BLaER1 (cell line): ENCODE measurements at regions not wholly inside any gene's neighbourhood (a gene's known extent, or its start where the extent isn't known, plus 50 kb on each side); places are given as distances from the start of the nearest gene placed in this dataset.
A peak's percentile ranks its signal among the peaks of the same experiment; 100 is the strongest.

ENCODE experiments used
- H3K27ac ChIP-seq: shearing (Covaris generic); formaldehyde crosslinking; 2 replicates; pipeline ENCODE4 v1.8.1; 2022
- H3K27me3 ChIP-seq: shearing (Covaris generic); formaldehyde crosslinking; 2 replicates; pipeline ENCODE4 v1.8.1; 2022
- H3K36me3 ChIP-seq: shearing (Covaris generic); formaldehyde crosslinking; 2 replicates; pipeline ENCODE4 v1.8.1; 2022
- H3K4me1 ChIP-seq: shearing (Covaris generic); formaldehyde crosslinking; 2 replicates; pipeline ENCODE4 v1.8.1; 2022
- H3K4me2 ChIP-seq: shearing (Covaris generic); formaldehyde crosslinking; 2 replicates; pipeline ENCODE4 v1.8.1; 2022
- H3K4me3 ChIP-seq: shearing (Covaris generic); formaldehyde crosslinking; 2 replicates; pipeline ENCODE4 v1.8.1; 2022
- H3K9ac ChIP-seq: shearing (Covaris generic); formaldehyde crosslinking; 2 replicates; pipeline ENCODE4 v1.8.1; 2022
- H3K9me3 ChIP-seq: shearing (Covaris generic); formaldehyde crosslinking; 2 replicates; pipeline ENCODE4 v1.8.1; 2022
- H4K20me1 ChIP-seq: shearing (Covaris generic); formaldehyde crosslinking; 2 replicates; pipeline ENCODE4 v1.8.1; 2022
- Cebpa-rat ChIP-seq: shearing (Covaris generic); IDR thresholded peaks from 2 replicates; pipeline ENCODE4 v1.8.1; 2022

GRCh38 chr7:45342236-45342635 lies 184.6 kb downstream of the RAMP3 start:
- no peak overlapping the region for H3K4me3 ChIP-seq

GRCh38 chr7:45343746-45344145 lies 186.2 kb downstream of the RAMP3 start:
- no peaks in the 10 kb centered on the region for H3K9me3 ChIP-seq
- H3K4me3 ChIP-seq: no peak overlapping the region
- no peak overlapping the region for H3K9ac ChIP-seq
- no peak overlapping the region for H3K4me2 ChIP-seq
- H3K36me3 ChIP-seq: no peaks in the 10 kb centered on the region
- H3K27me3 ChIP-seq: no peaks in the 10 kb centered on the region
- no peak for TF ChIP-seq Cebpa-rat
- H4K20me1 ChIP-seq: no peaks in the 10 kb centered on the region
- H3K4me1 ChIP-seq: 0 out of 2 replicates have a peak, but pooled peaks cover 5% of the 10 kb centered on the region
- H3K27ac ChIP-seq: no peak overlapping the region

More at GRCh38 chr7:45342236-45342635, 184.6 kb downstream of the RAMP3 start:
- no peak overlapping the region for H3K27ac ChIP-seq
- TF ChIP-seq Cebpa-rat: no peak
- 0 out of 2 replicates have a peak, but pooled peaks cover 5% of the 10 kb centered on the region for H3K4me1 ChIP-seq
- no peaks in the 10 kb centered on the region for H3K9me3 ChIP-seq
- H3K9ac ChIP-seq: no peak overlapping the region
- H3K4me2 ChIP-seq: peak overlapping the region; percentile 20; the same call in 1 of the 2 replicates
- no peaks in the 10 kb centered on the region for H3K27me3 ChIP-seq
- no peaks in the 10 kb centered on the region for H3K36me3 ChIP-seq
- no peaks in the 10 kb centered on the region for H4K20me1 ChIP-seq

GRCh38 chr7:45347804-45348203 lies 190.2 kb downstream of the RAMP3 start:
- no peak for TF ChIP-seq Cebpa-rat
- H3K4me3 ChIP-seq: no peak overlapping the region
- no peaks in the 10 kb centered on the region for H3K36me3 ChIP-seq
- no peak overlapping the region for H3K9ac ChIP-seq
- no peaks in the 10 kb centered on the region for H3K9me3 ChIP-seq
- no peak overlapping the region for H3K27ac ChIP-seq
- no peak overlapping the region for H3K4me2 ChIP-seq
- H3K4me1 ChIP-seq: no peaks in the 10 kb centered on the region
- H3K27me3 ChIP-seq: no peaks in the 10 kb centered on the region
- no peaks in the 10 kb centered on the region for H4K20me1 ChIP-seq

GRCh38 chr7:45349090-45349489 lies 191.5 kb downstream of the RAMP3 start:
- Histone ChIP-seq H3K4me3 (no peak overlapping the region), H3K4me2 (no peak overlapping the region), H3K36me3 (no peaks in the 10 kb centered on the region), H3K27ac (no peak overlapping the region), H3K9ac (no peak overlapping the region), H3K4me1 (no peaks in the 10 kb centered on the region), H4K20me1 (no peaks in the 10 kb centered on the region), H3K27me3 (no peaks in the 10 kb centered on the region), H3K9me3 (no peaks in the 10 kb centered on the region)
- TF ChIP-seq Cebpa-rat: no peak

- no peaks in the 10 kb centered on the region for H3K27me3 ChIP-seq
- H3K9me3 ChIP-seq: no peaks in the 10 kb centered on the region
- no peak overlapping the region for H3K4me3 ChIP-seq
- H3K4me1 ChIP-seq: no peaks in the 10 kb centered on the region
- no peak overlapping the region for H3K9ac ChIP-seq
- H4K20me1 ChIP-seq: no peaks in the 10 kb centered on the region
- no peaks in the 10 kb centered on the region for H3K36me3 ChIP-seq
- TF ChIP-seq Cebpa-rat: no peak
- no peak overlapping the region for H3K4me2 ChIP-seq
- no peak overlapping the region for H3K27ac ChIP-seq
Observed at GRCh38 chr7:45350896-45351295, 193.3 kb downstream of the RAMP3 start.

- H3K4me1 ChIP-seq: no peaks in the 10 kb centered on the region
- H3K27me3 ChIP-seq: no peaks in the 10 kb centered on the region
- peaks cover 13% of the 10 kb centered on the region; the same call in 1 of the 2 replicates for H3K9me3 ChIP-seq
- no peaks in the 10 kb centered on the region for H4K20me1 ChIP-seq
- H3K4me3 ChIP-seq: no peak overlapping the region
- no peak overlapping the region for H3K27ac ChIP-seq
- no peak for TF ChIP-seq Cebpa-rat
- H3K36me3 ChIP-seq: no peaks in the 10 kb centered on the region
- no peak overlapping the region for H3K4me2 ChIP-seq
- no peak overlapping the region for H3K9ac ChIP-seq
Observed at GRCh38 chr7:45358287-45358686, 200.7 kb downstream of the RAMP3 start.

- no peak for TF ChIP-seq Cebpa-rat
- Histone ChIP-seq H3K36me3 (no peaks in the 10 kb centered on the region), H3K27ac (no peak overlapping the region)
Observed at GRCh38 chr7:45359250-45359649, 201.7 kb downstream of the RAMP3 start.

GRCh38 chr7:45359776-45360175 lies 202.2 kb downstream of the RAMP3 start:
- Histone ChIP-seq H3K36me3 (no peaks in the 10 kb centered on the region), H4K20me1 (no peaks in the 10 kb centered on the region), H3K4me2 (no peak overlapping the region), H3K4me3 (no peak overlapping the region), H3K9me3 (peaks cover 13% of the 10 kb centered on the region; the same call in 1 of the 2 replicates), H3K4me1 (no peaks in the 10 kb centered on the region), H3K27ac (no peak overlapping the region), H3K27me3 (no peaks in the 10 kb centered on the region), H3K9ac (no peak overlapping the region)
- TF ChIP-seq Cebpa-rat: no peak

More at GRCh38 chr7:45359250-45359649, 201.7 kb downstream of the RAMP3 start:
- no peak overlapping the region for H3K4me2 ChIP-seq
- peaks cover 13% of the 10 kb centered on the region; the same call in 1 of the 2 replicates for H3K9me3 ChIP-seq
- no peaks in the 10 kb centered on the region for H3K27me3 ChIP-seq
- no peaks in the 10 kb centered on the region for H3K4me1 ChIP-seq
- no peak overlapping the region for H3K9ac ChIP-seq
- no peaks in the 10 kb centered on the region for H4K20me1 ChIP-seq
- H3K4me3 ChIP-seq: no peak overlapping the region

- Histone ChIP-seq H3K4me2 (no peak overlapping the region), H3K4me3 (no peak overlapping the region), H3K9me3 (peaks cover 9% of the 10 kb centered on the region), H3K27me3 (no peaks in the 10 kb centered on the region), H3K4me1 (no peaks in the 10 kb centered on the region), H3K9ac (no peak overlapping the region), H3K36me3 (no peaks in the 10 kb centered on the region), H3K27ac (no peak overlapping the region), H4K20me1 (no peaks in the 10 kb centered on the region)
- no peak for TF ChIP-seq Cebpa-rat
Observed at GRCh38 chr7:45363669-45364068, 206.1 kb downstream of the RAMP3 start.

- H3K36me3 ChIP-seq: no peaks in the 10 kb centered on the region
- no peak overlapping the region for H3K9ac ChIP-seq
- H3K27ac ChIP-seq: no peak overlapping the region
- H3K27me3 ChIP-seq: no peaks in the 10 kb centered on the region
- TF ChIP-seq Cebpa-rat: no peak
- H3K4me3 ChIP-seq: no peak overlapping the region
- H3K4me2 ChIP-seq: no peak overlapping the region
- peaks cover 5% of the 10 kb centered on the region for H3K9me3 ChIP-seq
- H3K4me1 ChIP-seq: no peaks in the 10 kb centered on the region
- no peaks in the 10 kb centered on the region for H4K20me1 ChIP-seq
Observed at GRCh38 chr7:45365341-45365740, 207.8 kb downstream of the RAMP3 start.

GRCh38 chr7:45366475-45366874 lies 207.7 kb upstream of the ADCY1 start:
- H3K36me3 ChIP-seq: no peaks in the 10 kb centered on the region
- H3K9me3 ChIP-seq: peaks cover 5% of the 10 kb centered on the region
- no peaks in the 10 kb centered on the region for H4K20me1 ChIP-seq
- no peaks in the 10 kb centered on the region for H3K4me1 ChIP-seq
- H3K4me2 ChIP-seq: no peak overlapping the region
- no peak overlapping the region for H3K9ac ChIP-seq
- H3K27me3 ChIP-seq: no peaks in the 10 kb centered on the region
- H3K27ac ChIP-seq: no peak overlapping the region
- H3K4me3 ChIP-seq: no peak overlapping the region
- TF ChIP-seq Cebpa-rat: no peak
